ENCODE measurements at regions not wholly inside any gene's neighbourhood (a gene's known extent, or its start where the extent isn't known, plus 50 kb on each side); places are given as distances from the start of the nearest gene placed in this dataset.

- TF ChIP-seq POLR2AphosphoS5 (IDR thresholded peaks at IDR 0.05) (no peak), CTCF (IDR thresholded peaks at IDR 0.05) (no peak)
- WGBS, 5 donors = 75 to 86% (median 83%) methylated on average over 9 of the region's 9 CpGs
Measured at GRCh38 chr18:78743078-78743477, 236.5 kb upstream of the SALL3 start.

GRCh38 chr18:78751664-78752063 is 228.0 kb upstream of the SALL3 start:
- no peak overlapping the region for H3K27ac ChIP-seq
- no peaks in the 10 kb centered on the region for H3K36me3 ChIP-seq
- WGBS, 5 donors = 84 to 93% (median 90%) methylated on average over 17 of the region's 17 CpGs
- peaks cover 0 to 18% (median 0%) of the 10 kb centered on the region in 3 donors for H3K27me3 ChIP-seq
- H3K9me3 ChIP-seq = no peaks in the 10 kb centered on the region
- intact Hi-C loops (cut with DNase I; ENCODE audit: low total_unique reads) = no loop called here
- TF ChIP-seq POLR2AphosphoS5 (IDR thresholded peaks at IDR 0.05) = no peak
- TF ChIP-seq EP300 (IDR thresholded peaks at IDR 0.05) = no peak
- TF ChIP-seq CTCF (IDR thresholded peaks at IDR 0.05) = no peak
- no peaks in the 10 kb centered on the region for H3K4me1 ChIP-seq
- no peak for DNase-seq
- H3K4me3 ChIP-seq = no peak overlapping the region

More at GRCh38 chr18:78743078-78743477, 236.5 kb upstream of the SALL3 start:
- intact Hi-C loops (cut with DNase I; ENCODE audit: low total_unique reads) = no loop called here
- peak in 1 of 2 donors; percentile 17 for DNase-seq
- Histone ChIP-seq H3K9me3 (no peaks in the 10 kb centered on the region), H3K27ac (no peak overlapping the region), H3K4me3 (no peak overlapping the region), H3K36me3 (no peaks in the 10 kb centered on the region), H3K4me1 (no peaks in the 10 kb centered on the region), H3K27me3 (peaks cover 0 to 30% (median 0%) of the 10 kb centered on the region in 3 donors)

- no peaks in the 10 kb centered on the region for H3K36me3 ChIP-seq
- DNase-seq = peak in 1 of 2 donors; percentile 25
- 85 to 92% (median 90%) methylated on average over 23 of the region's 23 CpGs for WGBS, 5 donors
- no peaks in the 10 kb centered on the region for H3K9me3 ChIP-seq
- peaks cover 0 to 12% (median 0%) of the 10 kb centered on the region in 3 donors for H3K27me3 ChIP-seq
- H3K4me1 ChIP-seq = no peaks in the 10 kb centered on the region
- H3K4me3 ChIP-seq = no peak overlapping the region
- intact Hi-C loops (cut with DNase I; ENCODE audit: low total_unique reads) = no loop called here
- H3K27ac ChIP-seq = no peak overlapping the region
- TF ChIP-seq CTCF (IDR thresholded peaks at IDR 0.05) (no peak), EP300 (IDR thresholded peaks at IDR 0.05) (no peak), POLR2AphosphoS5 (IDR thresholded peaks at IDR 0.05) (no peak), POLR2A (IDR thresholded peaks at IDR 0.05) (no peak)
Measured at GRCh38 chr18:78753240-78753639, 226.4 kb upstream of the SALL3 start.

GRCh38 chr18:78754311-78755043 is 225.1 kb upstream of the SALL3 start:
- WGBS, 5 donors = 90 to 94% (median 92%) methylated on average over 7 to 23 of the region's 23 CpGs
- TF ChIP-seq POLR2A (IDR thresholded peaks at IDR 0.05) = no peak
- no peak for TF ChIP-seq EP300 (IDR thresholded peaks at IDR 0.05)
- TF ChIP-seq CTCF (IDR thresholded peaks at IDR 0.05) = no peak
- no peak for TF ChIP-seq POLR2AphosphoS5 (IDR thresholded peaks at IDR 0.05)
- no peak overlapping the region for H3K4me3 ChIP-seq
- DNase-seq = peak in 1 of 2 donors; percentile 16
- no peak overlapping the region for H3K27ac ChIP-seq
- no peaks in the 10 kb centered on the region for H3K4me1 ChIP-seq
- intact Hi-C loops (cut with DNase I; ENCODE audit: low total_unique reads) = no loop called here
- H3K36me3 ChIP-seq = no peaks in the 10 kb centered on the region
- peaks cover 0 to 19% (median 0%) of the 10 kb centered on the region in 3 donors for H3K27me3 ChIP-seq
- H3K9me3 ChIP-seq = peaks cover 0 to 7% (median 0%) of the 10 kb centered on the region in 4 donors
